ENCODE measurements at regions not wholly inside any gene's neighbourhood (a gene's known extent, or its start where the extent isn't known, plus 50 kb on each side); places are given as distances from the start of the nearest gene placed in this dataset.
"Not testable (repeated sequence)": the region's sequence is repeated elsewhere in the genome, so short reads cannot be mapped to it uniquely, and the experiment has no call there.

DNA sequence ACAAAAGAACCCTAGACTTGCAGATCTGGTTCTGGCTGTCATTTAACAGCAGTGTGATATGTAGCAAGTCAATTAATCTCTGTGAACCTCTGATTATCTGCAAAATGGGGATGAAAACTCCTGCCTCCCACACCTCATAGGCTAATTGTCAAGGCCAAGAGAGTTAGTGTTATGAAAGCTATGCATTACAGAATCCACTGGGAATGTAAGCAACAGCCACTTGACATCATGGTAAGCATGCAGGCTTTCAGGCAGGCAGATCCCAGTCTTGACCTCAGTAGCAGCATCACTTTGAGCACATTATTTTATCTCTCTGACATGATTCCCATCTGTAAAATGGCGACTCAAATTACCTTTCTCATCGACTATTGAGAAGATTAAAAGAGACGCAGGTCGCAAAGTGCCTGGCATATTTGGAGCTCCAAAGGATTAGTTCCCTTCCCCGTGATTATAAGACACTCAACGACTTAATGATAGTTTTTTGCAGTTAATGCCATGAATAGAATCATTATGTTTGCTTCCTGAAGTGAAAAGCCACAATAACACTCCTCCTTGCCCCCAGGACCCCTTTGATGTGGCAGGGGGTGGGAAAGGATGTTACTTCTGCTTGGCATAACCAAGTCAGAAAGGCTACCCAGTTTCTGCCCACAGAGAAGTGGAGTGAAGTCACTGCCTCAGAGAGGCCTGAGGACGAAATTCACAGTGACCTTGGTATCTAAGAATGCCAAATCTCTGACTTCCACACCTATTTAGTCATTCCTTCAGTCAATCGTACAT, 273.0 kb upstream of the NFIA start:
- peak; percentile 67 for DNase-seq (ENCODE audit: low read depth)

- no peak for DNase-seq (ENCODE audit: low read depth)
Observed at GRCh38 chr1:60808676-60809075, 273.7 kb upstream of the NFIA start.

GRCh38 chr1:60802884-60803283, 279.5 kb upstream of the NFIA start:
- DNase-seq (ENCODE audit: low read depth): no peak

DNA sequence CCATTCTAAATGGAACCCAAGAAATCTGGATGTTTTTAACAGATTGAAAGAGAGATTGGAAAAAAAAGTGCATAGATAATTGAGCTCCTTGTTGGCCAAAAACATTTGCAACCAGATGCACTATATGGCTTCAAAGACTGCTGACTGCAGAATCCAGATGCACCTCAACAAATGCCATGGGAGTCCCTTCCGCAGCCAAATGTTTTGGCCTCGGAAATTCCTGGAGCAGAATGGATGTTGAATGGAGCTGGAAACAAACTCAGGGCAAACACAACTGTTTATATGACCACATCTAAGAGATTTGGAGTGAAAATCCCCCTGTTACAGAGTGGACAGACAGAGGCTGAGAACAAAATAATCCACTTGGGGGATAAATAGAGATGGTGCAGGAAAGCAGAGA, 285.0 kb upstream of the NFIA start:
- no peak for DNase-seq (ENCODE audit: low read depth)

DNA sequence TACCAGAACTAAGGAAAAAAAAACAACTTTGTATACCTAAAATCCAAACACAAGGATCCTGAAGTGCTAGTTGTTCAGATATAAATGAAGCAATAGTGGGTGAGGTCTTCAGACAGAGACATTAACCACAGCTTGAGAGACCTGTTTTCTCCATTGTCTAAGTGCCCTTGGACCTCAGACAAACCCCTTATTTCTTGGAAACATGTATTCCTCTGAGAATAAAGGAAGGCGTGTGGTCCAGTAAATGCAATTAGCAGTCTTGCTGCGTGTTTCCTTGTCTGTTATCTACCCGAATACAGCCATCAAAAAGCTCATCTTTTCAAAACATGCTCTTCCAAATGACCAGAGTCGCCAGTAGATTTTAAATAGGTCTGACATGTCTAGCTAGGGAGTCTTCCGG, 291.1 kb upstream of the NFIA start:
- no peak for DNase-seq (ENCODE audit: low read depth)

DNA sequence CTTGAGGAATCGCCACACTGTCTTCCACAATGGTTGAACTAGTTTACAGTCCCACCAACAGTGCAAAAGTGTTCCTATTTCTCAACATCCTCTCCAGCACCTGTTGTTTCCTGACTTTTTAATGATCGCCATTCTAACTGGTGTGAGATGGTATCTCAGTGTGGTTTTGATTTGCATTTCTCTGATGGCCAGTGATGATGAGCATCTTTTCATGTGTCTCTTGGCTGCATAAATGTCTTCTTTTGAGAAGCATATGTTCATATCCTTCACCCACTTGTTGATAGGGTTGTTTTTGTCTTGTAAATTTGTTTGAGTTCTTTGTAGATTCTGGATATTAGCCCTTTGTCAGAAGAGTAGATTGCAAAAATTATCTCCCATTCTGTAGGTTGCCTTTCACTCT, 309.3 kb upstream of the NFIA start:
- DNase-seq (ENCODE audit: low read depth): not testable (repeated sequence)

DNA sequence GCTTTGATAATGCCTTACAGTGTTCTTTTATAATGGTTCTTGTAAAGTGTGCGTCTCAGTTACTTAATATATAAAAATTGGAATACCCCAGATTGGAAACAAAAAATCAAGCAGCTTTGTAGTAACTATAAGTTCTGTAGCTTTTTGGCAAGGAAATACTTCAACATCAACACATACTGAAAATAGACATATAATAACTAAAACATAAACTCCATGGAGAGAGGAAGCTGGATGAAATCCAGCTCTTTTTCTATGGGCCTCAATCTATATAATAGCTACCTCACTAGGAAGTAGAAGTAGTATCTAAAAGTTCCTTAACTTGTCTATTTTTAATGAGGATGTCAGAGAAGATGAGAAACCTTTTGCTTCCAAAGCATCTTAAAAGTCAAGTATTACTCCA, 313.3 kb upstream of the NFIA start:
- DNase-seq (ENCODE audit: low read depth): no peak

DNA sequence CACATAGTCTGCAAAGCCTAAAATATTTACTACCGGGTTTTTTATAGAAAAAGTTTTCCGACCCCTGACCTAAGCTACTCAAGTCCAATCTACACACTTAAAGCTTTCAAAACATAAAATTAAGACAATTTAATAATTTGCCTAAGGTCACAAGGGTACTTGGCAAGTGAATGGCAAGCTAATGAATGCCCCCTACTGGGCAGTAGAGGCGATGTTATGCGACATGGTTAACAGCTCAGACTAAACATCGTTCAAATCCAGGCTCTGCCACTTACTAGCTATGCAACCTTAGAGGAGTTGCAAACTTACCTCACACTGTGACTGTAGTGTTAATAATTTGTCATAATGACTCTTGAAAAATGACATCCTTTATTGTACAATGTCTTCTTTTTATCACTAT, 317.2 kb upstream of the NFIA start:
- peak; percentile 65 for DNase-seq (ENCODE audit: low read depth)

DNA sequence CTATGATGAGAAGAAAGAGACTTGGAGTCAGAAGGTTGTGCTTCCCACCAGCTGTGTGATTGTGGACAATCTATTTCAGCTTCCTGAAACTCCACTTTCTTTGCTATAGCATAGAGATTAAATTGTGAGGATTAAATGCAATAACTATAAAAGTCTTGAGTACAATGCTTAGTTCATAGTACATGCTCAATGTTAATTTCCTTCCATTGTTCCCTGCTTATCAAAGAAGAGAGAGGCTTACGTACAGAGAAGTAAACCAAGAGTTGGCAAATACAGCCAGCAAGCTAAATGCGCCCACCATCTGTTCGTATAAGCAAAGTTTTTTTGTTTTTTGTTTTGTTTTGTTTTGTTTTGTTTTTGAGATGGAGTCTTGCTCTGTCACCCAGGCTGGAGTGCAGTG, 317.9 kb upstream of the NFIA start:
- no peak for DNase-seq (ENCODE audit: low read depth)

DNA sequence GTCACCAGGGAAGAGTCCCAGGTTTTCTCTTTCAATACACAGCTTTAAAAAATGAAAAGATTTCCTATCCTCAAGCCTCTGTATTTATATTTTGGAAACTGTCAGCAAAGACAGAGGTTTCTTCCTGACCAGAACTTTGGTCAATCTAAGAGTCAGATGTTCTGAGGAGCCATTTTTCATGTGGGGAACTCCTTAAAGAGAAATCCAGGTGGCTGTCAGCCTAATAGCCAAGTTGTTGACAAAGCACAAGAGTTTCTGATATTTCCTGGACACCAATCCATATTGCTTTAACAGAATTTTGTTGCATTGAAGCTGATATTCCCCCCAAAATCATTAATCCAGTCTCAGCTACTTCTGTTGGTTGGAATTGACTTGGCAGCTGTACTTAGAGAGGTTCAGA, 318.6 kb upstream of the NFIA start:
- DNase-seq (ENCODE audit: low read depth): no peak

GRCh38 chr1:60762911-60763310, 319.4 kb upstream of the NFIA start:
- DNase-seq (ENCODE audit: low read depth): peak; percentile 24

DNA sequence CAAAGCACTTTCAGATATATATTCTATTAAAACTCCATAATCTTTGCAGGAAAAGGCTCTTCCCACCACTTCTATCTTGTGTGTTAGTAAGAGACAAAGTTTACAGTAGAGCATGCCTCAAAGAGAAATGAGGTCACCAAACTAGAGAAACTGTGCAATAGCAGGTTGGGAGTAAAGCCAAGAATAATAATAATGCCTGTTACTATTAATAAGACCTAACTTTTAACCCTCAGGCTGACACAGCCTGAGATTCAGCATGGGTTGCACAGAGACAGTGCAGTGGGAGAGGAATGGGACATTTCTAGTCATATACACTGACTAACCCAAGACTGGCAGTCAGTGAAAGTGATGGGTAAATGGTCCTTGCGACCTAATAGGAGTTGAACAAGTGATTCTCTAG, 320.2 kb upstream of the NFIA start:
- peak; percentile 91 for DNase-seq (ENCODE audit: low read depth)

DNA sequence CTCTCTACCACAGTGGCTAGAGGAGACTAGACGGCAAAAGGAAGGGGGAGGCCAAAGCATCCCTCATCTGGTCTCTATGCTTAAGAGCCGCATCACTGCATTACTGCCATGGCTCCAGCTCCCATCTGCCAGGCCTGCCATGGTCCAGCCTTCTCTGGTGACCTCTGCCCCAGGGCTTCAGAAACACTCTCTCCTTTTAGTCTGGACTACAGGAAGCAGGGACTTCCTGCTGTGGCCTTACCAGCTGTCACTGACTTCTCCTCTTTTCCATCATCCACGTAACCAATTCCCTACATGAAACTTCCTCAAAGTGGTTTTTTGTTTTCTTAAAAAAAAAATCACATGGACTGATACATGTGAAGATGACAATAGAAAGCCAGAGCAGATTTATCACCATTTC, 323.1 kb upstream of the NFIA start:
- DNase-seq (ENCODE audit: low read depth): no peak

GRCh38 chr1:60757485-60757884, 324.9 kb upstream of the NFIA start:
- no peak for DNase-seq (ENCODE audit: low read depth)

- no peak for DNase-seq (ENCODE audit: low read depth)
Observed at GRCh38 chr1:60753036-60753900, 329.1 kb upstream of the NFIA start.

DNA sequence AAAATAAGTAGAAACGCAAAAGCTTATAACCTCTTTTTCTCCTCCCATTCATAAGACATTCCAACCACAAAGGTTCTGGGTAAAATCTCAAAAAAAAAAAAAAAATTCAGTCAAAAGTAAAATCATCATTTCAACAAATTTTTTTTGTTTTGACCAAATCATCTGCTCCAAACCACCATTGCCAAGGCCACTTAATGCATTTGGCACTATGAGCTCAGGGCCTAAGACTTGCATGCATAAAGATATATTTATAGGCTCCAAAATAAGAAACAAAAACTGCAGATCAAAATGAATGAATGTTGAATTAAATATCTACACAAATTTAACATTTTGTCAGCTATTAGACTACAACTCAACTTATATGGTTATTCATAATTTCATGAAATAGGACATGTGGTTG, 331.1 kb upstream of the NFIA start:
- DNase-seq (ENCODE audit: low read depth): no peak

DNA sequence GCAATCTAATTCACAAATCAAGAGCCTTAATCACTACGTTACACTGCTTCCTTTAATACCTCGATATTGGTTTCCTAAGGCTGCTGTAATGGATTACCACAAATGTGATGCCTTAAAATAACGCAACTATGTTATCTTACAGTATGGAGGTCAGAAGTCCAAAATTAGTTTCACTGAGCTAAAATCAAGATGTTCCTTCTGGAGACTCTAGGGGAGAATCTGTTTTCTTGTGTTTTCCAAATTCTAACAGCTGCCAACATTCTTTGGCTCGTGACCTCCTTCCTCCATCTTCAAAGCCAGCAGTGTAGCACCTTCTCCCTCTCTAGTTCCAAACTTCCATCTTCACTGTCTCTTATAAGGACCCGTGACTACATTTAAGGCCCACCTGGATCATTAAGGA, 335.0 kb upstream of the NFIA start:
- no peak for DNase-seq (ENCODE audit: low read depth)

DNA sequence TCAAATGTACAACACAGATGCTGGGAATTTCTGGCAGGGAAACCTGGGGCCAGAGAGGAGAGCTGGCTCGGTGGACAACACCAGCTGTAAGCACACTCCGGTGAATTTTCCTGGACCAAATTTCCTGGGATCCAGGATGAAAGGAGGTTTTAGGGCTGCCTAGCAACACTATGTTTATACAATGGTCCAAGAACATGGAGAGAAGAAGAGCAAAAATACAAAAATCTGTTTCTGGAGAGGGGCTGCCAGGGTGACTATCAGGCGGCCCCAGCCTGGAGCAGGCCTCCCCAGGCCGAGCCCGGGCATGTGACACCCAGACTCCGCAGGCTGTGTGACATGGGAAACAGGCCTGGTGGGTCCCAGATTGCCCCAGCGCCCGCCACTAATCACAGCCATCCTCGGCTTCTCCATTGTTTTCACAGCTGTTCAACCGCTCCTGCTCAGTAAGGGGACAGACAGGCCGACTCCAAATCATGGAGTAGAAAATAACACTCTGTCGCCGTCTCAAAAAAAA, 336.0 kb upstream of the NFIA start:
- no peak for DNase-seq (ENCODE audit: low read depth)

DNA sequence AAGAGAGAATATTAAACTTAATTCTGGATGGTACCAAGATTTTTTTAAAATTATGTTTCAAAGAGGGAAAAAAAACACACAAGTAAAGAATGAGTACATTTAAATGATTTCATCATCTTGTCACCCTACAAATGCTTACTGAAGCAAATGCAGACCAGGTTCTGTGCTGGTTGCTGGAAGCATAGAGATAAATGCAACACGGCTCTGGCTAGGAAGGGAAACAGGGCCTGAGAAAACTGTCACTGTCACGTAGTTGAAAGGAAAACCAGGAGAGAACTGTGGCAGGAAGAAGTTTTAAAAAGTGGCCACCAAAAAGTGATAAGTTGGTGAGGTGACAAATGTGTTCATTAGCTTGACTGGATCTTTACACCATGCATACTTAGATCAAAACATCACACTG, 336.9 kb upstream of the NFIA start:
- DNase-seq (ENCODE audit: low read depth): no peak

DNA sequence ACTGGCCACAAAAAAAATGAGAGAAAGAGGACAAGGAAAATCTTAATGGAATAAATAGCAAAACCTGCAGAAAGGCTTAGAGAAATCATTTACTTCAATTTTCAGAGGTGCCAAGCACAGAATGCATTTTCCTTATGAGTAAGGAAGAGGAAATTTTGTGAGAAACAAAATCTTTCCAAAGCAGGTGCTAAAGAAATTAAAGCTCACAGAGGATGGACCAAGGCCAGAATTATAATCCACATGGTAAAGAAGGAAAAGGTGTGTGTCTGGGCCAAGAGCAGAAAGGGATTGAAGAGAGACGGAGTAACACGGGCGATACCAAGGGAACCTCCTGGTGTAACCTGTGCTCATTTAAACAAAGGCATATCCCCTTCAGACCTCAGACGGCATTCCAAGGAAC, 340.0 kb upstream of the NFIA start:
- no peak for DNase-seq (ENCODE audit: low read depth)

- no peak for DNase-seq (ENCODE audit: low read depth)
Observed at GRCh38 chr1:60740154-60740553, 342.2 kb upstream of the NFIA start.

DNA sequence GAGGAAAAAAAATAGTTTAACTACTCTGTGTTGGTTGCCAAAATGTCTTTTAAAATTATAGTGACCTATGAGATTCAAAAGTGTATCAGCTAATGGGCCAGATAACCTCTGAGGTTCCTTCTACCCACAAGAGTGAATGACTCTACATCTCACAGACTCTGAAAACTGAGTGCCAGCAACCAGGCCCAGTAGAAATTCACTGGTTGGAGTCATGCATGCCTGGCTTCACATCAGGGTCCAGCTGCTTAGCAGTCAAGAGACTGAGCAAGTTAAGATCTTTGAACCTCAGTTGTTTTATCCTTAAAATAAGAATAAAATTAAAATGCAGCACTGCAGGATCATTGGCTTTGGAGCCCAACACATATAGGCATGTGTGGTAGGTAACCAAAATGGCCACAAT, 342.6 kb upstream of the NFIA start:
- DNase-seq (ENCODE audit: low read depth): no peak

- no peak for DNase-seq (ENCODE audit: low read depth)
Observed at GRCh38 chr1:60732977-60733401, 349.4 kb upstream of the NFIA start.
